Choroid plexus epithelial cell (primary cell): ENCODE measurements at regions not wholly inside any gene's neighbourhood (a gene's known extent, or its start where the extent isn't known, plus 50 kb on each side); places are given as distances from the start of the nearest gene placed in this dataset.

Source experiments
- DNase-seq: peaks from one replicate; pipeline ENCODE4 v3.0.0-alpha.2; 2010; ENCODE audit warnings: low read depth
- H3K4me3 ChIP-seq: 2 replicates; pipeline ENCODE4 v1.5.1; 2011; ENCODE audit warnings: low read depth, mild to moderate bottlenecking, control low read depth, low read length, moderate library complexity
- TF ChIP-seq, protein P1 (sequence below): conservative IDR thresholded peaks from 2 replicates; pipeline ENCODE4 v1.5.1; 2011; ENCODE audit warnings: low read depth, mild to moderate bottlenecking, control low read depth, inconsistent platforms, low read length, moderate library complexity

DNA sequence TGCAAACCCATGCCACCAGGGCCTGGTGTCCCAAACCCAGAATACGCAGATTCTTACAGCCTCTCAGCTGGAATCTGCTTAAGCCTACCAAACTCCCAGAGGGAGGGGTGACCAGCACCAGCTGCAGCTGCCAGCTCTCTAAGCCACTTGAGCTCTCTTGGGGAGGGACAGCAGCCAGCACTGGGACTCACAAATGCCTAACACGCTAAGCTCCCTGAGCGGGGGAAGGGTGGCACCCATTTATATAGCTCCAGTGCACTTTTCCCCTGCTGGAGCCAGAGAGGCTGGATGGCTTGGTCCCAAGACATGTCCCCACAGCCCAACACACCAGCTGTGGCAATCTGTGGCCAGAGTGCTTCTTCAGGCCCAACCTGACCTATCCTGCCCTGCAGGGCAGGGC lies 326.8 kb upstream of the NRG3 start:
- no peak for DNase-seq
- TF ChIP-seq, protein P1, sequence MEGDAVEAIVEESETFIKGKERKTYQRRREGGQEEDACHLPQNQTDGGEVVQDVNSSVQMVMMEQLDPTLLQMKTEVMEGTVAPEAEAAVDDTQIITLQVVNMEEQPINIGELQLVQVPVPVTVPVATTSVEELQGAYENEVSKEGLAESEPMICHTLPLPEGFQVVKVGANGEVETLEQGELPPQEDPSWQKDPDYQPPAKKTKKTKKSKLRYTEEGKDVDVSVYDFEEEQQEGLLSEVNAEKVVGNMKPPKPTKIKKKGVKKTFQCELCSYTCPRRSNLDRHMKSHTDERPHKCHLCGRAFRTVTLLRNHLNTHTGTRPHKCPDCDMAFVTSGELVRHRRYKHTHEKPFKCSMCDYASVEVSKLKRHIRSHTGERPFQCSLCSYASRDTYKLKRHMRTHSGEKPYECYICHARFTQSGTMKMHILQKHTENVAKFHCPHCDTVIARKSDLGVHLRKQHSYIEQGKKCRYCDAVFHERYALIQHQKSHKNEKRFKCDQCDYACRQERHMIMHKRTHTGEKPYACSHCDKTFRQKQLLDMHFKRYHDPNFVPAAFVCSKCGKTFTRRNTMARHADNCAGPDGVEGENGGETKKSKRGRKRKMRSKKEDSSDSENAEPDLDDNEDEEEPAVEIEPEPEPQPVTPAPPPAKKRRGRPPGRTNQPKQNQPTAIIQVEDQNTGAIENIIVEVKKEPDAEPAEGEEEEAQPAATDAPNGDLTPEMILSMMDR, result no peak
- H3K4me3 ChIP-seq, result no peak overlapping the region

DNA sequence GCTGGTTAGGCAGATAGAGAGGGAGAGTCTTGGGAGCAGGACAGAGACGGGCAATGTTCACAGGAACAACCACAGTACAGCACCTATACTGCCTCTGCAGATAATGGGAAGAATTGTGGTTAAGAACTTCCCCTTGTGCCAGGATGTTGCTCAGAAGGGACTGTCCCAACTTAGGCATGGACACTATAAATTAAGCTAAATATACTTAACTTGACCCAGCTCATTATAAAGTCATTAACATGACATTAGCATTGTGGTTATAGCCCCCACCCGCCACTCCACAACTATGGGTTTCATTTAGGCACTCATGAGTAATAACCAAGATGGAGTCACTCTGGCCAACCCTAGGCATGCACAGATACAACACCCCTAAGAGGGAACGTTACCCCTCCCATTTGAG lies 310.9 kb upstream of the NRG3 start:
- DNase-seq, result no peak
- TF ChIP-seq, protein P1, result no peak

DNA sequence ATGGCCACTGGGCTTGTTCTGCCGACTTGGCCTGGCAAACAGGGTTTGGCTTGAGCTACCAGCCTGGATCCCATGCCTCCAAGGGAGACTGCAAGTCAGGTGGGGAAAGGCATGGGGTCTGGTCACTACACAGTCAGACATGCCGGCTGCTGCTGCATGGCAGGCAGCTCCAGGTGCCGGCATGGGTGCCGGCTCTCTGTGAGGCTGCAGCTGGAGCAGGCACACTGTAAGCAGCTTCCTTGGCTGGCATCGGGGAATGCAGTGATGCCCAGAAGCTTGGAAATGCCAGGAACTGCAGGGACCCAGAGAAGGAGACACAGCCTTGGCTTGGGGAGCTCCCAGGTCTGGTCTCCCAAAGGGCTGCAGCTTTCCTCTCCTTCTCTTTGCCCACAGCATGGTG lies 305.5 kb upstream of the NRG3 start:
- TF ChIP-seq, protein P1, result no peak
- DNase-seq, result no peak

More for the DNA sequence above, 310.9 kb upstream of the NRG3 start:
- no peak overlapping the region for H3K4me3 ChIP-seq

DNA sequence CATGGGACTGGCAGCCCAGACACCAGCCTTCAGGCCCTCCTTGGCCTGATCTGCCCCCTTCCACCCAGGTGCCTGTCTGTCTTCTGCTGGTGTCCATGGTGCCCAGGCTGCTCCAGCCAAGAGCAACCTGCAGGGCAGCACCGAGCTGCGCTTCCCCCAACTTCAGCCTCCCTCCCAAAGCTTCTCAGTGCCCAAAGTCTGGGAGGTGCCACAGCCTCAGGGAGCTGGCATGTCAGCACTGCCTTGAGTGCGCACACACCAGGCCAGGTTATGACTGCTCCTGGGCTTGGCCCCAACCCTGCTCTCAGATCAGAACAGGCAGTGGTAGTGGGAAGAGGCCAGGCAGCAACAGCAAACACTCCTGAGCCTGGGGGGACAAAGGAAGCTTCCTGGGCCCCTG lies 304.6 kb upstream of the NRG3 start:
- H3K4me3 ChIP-seq, result no peak overlapping the region
- DNase-seq, result no peak
- TF ChIP-seq, protein P1, result no peak

More for the DNA sequence above, 305.5 kb upstream of the NRG3 start:
- H3K4me3 ChIP-seq, result no peak overlapping the region

DNA sequence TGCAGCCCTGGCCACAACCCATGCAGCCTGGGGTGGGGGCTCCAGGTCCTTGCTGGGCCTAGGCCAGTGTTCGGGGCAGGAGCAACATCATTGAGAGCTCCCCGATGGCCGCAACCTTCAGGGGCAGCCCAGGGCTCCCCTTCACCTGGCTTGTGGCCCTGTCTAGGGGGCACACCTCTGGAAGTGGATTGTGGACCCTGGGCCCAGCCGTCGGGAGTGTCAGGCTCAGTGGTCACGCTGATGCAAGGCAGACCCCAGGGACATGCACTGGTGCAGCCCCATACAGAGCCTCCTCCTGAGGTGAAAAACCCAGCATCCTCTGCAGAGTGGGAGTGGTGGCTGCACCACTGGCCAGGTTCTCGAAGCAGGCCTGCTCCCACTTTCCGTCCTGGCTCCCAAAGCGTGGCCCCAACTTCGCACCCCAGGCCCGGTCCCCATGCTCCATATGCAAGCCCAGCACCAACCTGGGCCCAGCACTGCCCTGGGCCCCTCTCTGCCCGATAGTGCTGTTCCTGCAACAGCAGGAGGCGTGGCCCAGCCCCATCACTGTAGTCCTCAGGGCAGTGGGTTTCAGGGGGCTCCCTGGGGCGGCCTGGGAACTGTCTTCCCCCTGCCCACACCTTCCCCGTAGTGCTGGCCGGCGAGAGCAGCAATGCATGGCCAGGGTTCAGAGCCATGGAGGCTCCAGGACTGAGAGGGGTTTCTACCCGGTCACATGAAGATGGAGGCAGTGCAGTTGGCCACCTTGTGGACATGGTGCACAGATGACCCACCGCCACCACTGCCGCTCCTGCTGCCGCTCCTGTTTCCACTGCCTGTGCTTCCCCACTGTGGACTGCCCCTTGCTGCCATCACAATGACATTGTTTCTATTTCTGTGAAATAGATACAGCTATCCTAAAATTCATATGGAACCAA lies 303.9 kb upstream of the NRG3 start:
- TF ChIP-seq, protein P1, result no peak
- DNase-seq, result no peak
- no peak overlapping the region for H3K4me3 ChIP-seq

DNA sequence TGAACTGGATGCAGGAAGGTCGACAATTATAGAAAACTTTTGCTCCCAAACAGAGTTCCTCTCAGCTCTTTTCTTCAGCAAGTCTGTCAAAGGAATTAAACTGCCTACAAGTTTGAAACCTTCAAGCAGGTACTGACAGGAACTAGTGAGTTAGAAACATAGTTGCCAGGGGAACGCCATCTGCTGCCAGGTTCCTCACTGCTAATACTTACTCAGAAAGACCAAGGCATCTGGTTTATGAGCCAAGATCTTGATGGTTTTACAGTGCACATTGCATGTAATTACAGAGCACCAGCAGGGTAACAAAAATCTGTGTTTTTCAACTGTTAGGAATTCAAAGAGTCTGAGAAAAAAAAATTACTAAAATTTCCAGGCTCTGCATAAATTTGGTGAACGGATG lies 300.0 kb upstream of the NRG3 start:
- H3K4me3 ChIP-seq, result no peak overlapping the region
- TF ChIP-seq, protein P1, result no peak
- no peak for DNase-seq

DNA sequence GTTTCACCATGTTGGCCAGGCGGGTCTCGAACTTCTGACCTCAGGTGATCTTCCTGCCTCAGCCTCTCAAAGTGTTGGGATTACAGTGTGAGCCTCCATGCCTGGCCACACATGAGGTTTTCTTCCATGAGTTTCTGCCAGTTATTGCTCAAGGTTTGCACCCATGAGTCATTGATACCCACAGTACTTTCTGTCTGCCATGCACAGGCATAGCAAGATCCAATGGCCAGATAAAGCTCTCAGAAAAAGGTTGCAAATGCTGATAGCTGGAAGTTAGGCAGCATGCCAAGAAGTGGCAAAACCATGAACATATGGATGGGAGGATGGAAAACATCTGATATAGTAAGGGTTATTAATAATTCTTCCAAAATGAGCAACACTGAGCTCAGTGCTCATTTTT lies 298.7 kb upstream of the NRG3 start:
- TF ChIP-seq, protein P1, result no peak
- no peak for DNase-seq
- no peak overlapping the region for H3K4me3 ChIP-seq
